Colonic mucosa (tissue), 4 donors: ENCODE measurements at regions not wholly inside any gene's neighbourhood (a gene's known extent, or its start where the extent isn't known, plus 50 kb on each side); places are given as distances from the start of the nearest gene placed in this dataset.

Experiments used
- DNase-seq: peaks from one replicate; pipeline ENCODE4 v3.0.0-alpha.2; 2020
- H3K27ac ChIP-seq: fragments of 200-600 bp; one replicate; pipeline ENCODE4 v1.8.0; 2021
- H3K27me3 ChIP-seq: fragments of 200-600 bp; one replicate; pipeline ENCODE4 v1.8.0; 2021
- H3K36me3 ChIP-seq: fragments of 200-600 bp; one replicate; pipeline ENCODE4 v1.8.0; 2021
- H3K4me1 ChIP-seq: fragments of 200-600 bp; one replicate; pipeline ENCODE4 v1.8.0; 2021; ENCODE audit warnings: mild to moderate bottlenecking
- H3K4me3 ChIP-seq: fragments of 200-600 bp; one replicate; pipeline ENCODE4 v1.8.0; 2021
- H3K9ac ChIP-seq, 2 donors: one replicate each; pipeline ENCODE4 v1.7.0; 2013; ENCODE audit warnings: control low read depth in 2 of 2, low read depth in 2 of 2, low read length in 2 of 2
- H3K9me3 ChIP-seq: fragments of 200-600 bp; one replicate; pipeline ENCODE4 v1.8.0; 2021
- CTCF ChIP-seq: fragments of 200-600 bp; IDR thresholded peaks from one replicate; pipeline ENCODE4 v1.8.0; 2022; ENCODE audit warnings: antibody characterized with exemption, mild to moderate bottlenecking
- intact Hi-C: fragments of 100-400 bp; cut with DNase I; formaldehyde crosslinking; loops from one replicate; pipeline ENCODE4 v1.14.1; 2022
- donor health status: healthy.
- donor health status: DM: no; HTN: no; CAD: no.
- donor health status: DM: no; HTN: no; CAD: no.

- no peak overlapping the region for H3K9ac ChIP-seq
These were observed 214.2 kb downstream of the ELAVL2 start for GRCh38 chr9:23611869-23612268.

GRCh38 chr9:23615569-23615968 lies 210.5 kb downstream of the ELAVL2 start:
- Histone ChIP-seq H3K27me3 (no peaks in the 10 kb centered on the region), H3K27ac (no peak overlapping the region), H3K9ac (no peak overlapping the region), H3K4me3 (no peak overlapping the region), H3K9me3 (no peaks in the 10 kb centered on the region), H3K4me1 (no peaks in the 10 kb centered on the region), H3K36me3 (no peaks in the 10 kb centered on the region)
- no peak for DNase-seq
- intact Hi-C loops, result no loop called here
- TF ChIP-seq CTCF, result no peak

More at GRCh38 chr9:23611869-23612268, 214.2 kb downstream of the ELAVL2 start:
- no peaks in the 10 kb centered on the region for H3K36me3 ChIP-seq
- H3K4me3 ChIP-seq, result no peak overlapping the region
- H3K27me3 ChIP-seq, result no peaks in the 10 kb centered on the region
- no peaks in the 10 kb centered on the region for H3K9me3 ChIP-seq
- no peak overlapping the region for H3K27ac ChIP-seq
- DNase-seq, result no peak
- intact Hi-C loops, result no loop called here
- TF ChIP-seq CTCF, result no peak
- no peaks in the 10 kb centered on the region for H3K4me1 ChIP-seq

- Histone ChIP-seq H3K9ac (no peak overlapping the region), H3K27me3 (no peaks in the 10 kb centered on the region), H3K4me1 (no peaks in the 10 kb centered on the region), H3K36me3 (no peaks in the 10 kb centered on the region), H3K4me3 (no peak overlapping the region), H3K9me3 (no peaks in the 10 kb centered on the region), H3K27ac (no peak overlapping the region)
- no peak for DNase-seq
- no peak for TF ChIP-seq CTCF
- intact Hi-C loops, result no loop called here
These were observed 204.9 kb downstream of the ELAVL2 start for GRCh38 chr9:23621188-23621587.

- H3K36me3 ChIP-seq, result no peaks in the 10 kb centered on the region
- no peak overlapping the region for H3K9ac ChIP-seq
- TF ChIP-seq CTCF, result no peak
- no peaks in the 10 kb centered on the region for H3K27me3 ChIP-seq
- H3K4me3 ChIP-seq, result no peak overlapping the region
- H3K9me3 ChIP-seq, result no peaks in the 10 kb centered on the region
- intact Hi-C loops, result no loop called here
- no peak for DNase-seq
- no peaks in the 10 kb centered on the region for H3K4me1 ChIP-seq
- no peak overlapping the region for H3K27ac ChIP-seq
These were observed 204.1 kb downstream of the ELAVL2 start for GRCh38 chr9:23621924-23622323.

GRCh38 chr9:23622396-23622795 lies 203.6 kb downstream of the ELAVL2 start:
- intact Hi-C loops, result no loop called here
- no peaks in the 10 kb centered on the region for H3K9me3 ChIP-seq
- H3K9ac ChIP-seq, result no peak overlapping the region
- H3K27ac ChIP-seq, result no peak overlapping the region
- H3K4me3 ChIP-seq, result no peak overlapping the region
- no peak for DNase-seq
- H3K36me3 ChIP-seq, result no peaks in the 10 kb centered on the region
- H3K27me3 ChIP-seq, result no peaks in the 10 kb centered on the region
- TF ChIP-seq CTCF, result no peak
- H3K4me1 ChIP-seq, result no peaks in the 10 kb centered on the region

- H3K9me3 ChIP-seq, result no peaks in the 10 kb centered on the region
- no peak overlapping the region for H3K27ac ChIP-seq
- no peaks in the 10 kb centered on the region for H3K4me1 ChIP-seq
- H3K9ac ChIP-seq, result no peak overlapping the region
- DNase-seq, result no peak
- H3K36me3 ChIP-seq, result no peaks in the 10 kb centered on the region
- H3K27me3 ChIP-seq, result no peaks in the 10 kb centered on the region
- intact Hi-C loops, result no loop called here
- TF ChIP-seq CTCF, result no peak
- H3K4me3 ChIP-seq, result no peak overlapping the region
These were observed 195.6 kb downstream of the ELAVL2 start for GRCh38 chr9:23630488-23630887.
